Esophagus muscularis mucosa (tissue), 3 donors: ENCODE measurements at regions not wholly inside any gene's neighbourhood (a gene's known extent, or its start where the extent isn't known, plus 50 kb on each side); places are given as distances from the start of the nearest gene placed in this dataset.

ENCODE experiments used
- POLR2A ChIP-seq: fragments of 450-650 bp; IDR thresholded peaks from one replicate; pipeline ENCODE4 v1.6.1; 2017; ENCODE audit warnings: antibody characterized with exemption, moderate library complexity, mild to moderate bottlenecking, low read depth
- TF ChIP-seq, protein P1 (sequence below), 3 experiments: fragments of 200-600 bp in 2 of 3; fragments of 450-650 bp in 1 of 3; sonication (generic) in 2 of 3; IDR thresholded peaks; one replicate each; pipeline ENCODE4 v1.5.1; 2017 to 2019; ENCODE audit warnings: antibody characterized with exemption in 3 of 3, mild to moderate bottlenecking in 2 of 3, moderate library complexity in 1 of 3

DNA sequence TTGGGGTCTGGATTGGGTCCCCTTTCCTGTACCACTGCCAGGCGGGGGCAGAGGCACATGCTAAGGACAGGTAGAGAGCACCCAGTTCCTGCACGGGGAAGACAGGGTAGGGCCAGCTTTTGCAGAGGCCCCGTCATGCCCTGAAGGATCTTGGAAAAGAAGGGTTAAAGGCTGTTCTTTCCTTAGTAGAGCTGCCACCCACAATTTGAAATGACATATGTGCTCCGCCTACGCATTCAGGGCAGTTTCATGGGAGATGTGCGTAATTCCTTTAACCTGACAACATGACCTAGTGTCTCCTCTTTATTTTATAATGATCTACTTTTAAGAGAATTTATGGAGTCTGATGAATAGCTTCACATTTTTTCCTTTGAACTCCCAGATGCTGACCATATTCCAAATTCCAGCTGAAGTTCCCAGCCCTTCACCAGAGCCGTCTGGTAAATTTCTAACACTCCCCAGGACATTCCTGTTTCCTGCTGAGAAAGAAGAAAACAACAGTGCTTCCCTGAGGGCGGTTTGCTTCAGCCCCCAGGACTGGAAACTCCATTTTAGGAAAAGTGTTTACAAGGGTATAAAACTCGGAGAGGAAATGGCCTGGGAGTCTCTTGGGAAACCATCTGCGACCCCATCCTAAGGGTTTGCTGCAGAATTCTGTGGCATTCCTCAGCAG, 58.9 kb upstream of the PLEKHG3 start:
- TF ChIP-seq, protein P1, sequence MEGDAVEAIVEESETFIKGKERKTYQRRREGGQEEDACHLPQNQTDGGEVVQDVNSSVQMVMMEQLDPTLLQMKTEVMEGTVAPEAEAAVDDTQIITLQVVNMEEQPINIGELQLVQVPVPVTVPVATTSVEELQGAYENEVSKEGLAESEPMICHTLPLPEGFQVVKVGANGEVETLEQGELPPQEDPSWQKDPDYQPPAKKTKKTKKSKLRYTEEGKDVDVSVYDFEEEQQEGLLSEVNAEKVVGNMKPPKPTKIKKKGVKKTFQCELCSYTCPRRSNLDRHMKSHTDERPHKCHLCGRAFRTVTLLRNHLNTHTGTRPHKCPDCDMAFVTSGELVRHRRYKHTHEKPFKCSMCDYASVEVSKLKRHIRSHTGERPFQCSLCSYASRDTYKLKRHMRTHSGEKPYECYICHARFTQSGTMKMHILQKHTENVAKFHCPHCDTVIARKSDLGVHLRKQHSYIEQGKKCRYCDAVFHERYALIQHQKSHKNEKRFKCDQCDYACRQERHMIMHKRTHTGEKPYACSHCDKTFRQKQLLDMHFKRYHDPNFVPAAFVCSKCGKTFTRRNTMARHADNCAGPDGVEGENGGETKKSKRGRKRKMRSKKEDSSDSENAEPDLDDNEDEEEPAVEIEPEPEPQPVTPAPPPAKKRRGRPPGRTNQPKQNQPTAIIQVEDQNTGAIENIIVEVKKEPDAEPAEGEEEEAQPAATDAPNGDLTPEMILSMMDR (IDR thresholded peaks at IDR 0.05): no peak
- TF ChIP-seq POLR2A: no peak
